ENCODE measurements at regions not wholly inside any gene's neighbourhood (a gene's known extent, or its start where the extent isn't known, plus 50 kb on each side); places are given as distances from the start of the nearest gene placed in this dataset.

- DNase-seq (ENCODE audit: low read depth) = no peak
These were observed 586.9 kb upstream of the ARID1B start for GRCh38 chr6:156190270-156190669.

GRCh38 chr6:156189714-156190113, 587.5 kb upstream of the ARID1B start:
- DNase-seq (ENCODE audit: low read depth) = no peak

DNA sequence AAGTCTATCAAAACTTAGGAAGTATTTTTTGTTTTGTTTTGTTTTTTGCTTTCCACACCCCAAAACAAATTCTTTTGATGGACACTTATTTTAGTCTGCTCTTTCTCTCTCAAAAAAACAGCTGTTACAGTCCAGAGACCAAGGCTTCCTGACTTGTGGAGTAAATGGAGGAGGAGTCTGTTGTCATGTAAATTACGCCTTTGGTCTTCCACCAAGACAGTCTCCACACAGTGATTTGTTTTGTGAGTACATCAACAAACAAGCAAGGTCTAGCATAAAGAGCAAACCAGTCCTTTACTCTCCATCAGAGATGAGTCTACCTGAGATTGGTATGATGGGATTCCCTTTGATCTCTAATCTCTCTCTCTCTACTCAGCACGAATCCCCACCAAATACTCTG, 588.0 kb upstream of the ARID1B start:
- DNase-seq (ENCODE audit: low read depth) = no peak

DNA sequence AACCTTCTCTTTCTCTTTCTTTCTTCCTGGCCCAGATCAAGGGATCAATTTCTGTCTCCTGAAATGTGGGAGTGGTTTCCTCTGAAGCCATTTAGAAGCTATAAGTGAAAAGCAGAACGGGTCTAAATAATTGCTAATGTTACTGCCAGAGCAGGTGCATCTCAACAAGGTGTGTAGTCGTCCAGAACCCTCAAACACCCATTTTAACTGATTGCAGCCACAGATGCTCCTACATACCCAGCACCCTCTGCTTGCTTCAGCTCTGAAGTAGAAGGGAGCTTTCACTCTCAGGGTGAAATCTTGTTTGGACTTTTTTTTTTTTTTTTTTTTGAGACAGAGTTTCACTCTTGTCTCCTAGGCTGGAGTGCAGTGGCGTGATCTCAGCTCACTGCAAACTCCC, 592.1 kb upstream of the ARID1B start:
- no peak for DNase-seq (ENCODE audit: low read depth)

GRCh38 chr6:156183678-156184077, 593.5 kb upstream of the ARID1B start:
- DNase-seq (ENCODE audit: low read depth) = no peak

GRCh38 chr6:156182356-156182755, 594.8 kb upstream of the ARID1B start:
- no peak for DNase-seq (ENCODE audit: low read depth)

GRCh38 chr6:156181506-156181905, 595.7 kb upstream of the ARID1B start:
- no peak for DNase-seq (ENCODE audit: low read depth)

- no peak for DNase-seq (ENCODE audit: low read depth)
These were observed 601.2 kb upstream of the ARID1B start for GRCh38 chr6:156175971-156176421.

DNA sequence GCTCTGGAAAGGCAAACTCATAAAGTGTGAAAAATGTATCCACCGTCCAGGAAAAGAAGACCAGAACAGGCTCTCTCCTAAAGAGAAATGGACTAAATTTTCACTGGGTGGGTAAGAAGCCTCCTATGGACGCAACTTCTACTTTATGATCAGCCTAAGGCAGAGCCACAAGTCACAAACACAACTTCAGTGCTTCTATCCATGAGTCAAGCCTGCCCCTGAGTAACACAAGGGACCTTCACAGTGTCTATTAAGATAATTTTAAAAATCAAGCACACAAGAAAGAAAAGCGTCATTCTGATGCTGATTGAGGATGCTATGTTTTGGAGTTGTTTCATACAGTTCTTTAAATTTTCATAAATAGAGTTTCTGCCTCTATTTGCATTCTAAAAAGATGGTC, 601.7 kb upstream of the ARID1B start:
- no peak for DNase-seq (ENCODE audit: low read depth)

- no peak for DNase-seq (ENCODE audit: low read depth)
These were observed 602.9 kb upstream of the ARID1B start for GRCh38 chr6:156174031-156174890.

DNA sequence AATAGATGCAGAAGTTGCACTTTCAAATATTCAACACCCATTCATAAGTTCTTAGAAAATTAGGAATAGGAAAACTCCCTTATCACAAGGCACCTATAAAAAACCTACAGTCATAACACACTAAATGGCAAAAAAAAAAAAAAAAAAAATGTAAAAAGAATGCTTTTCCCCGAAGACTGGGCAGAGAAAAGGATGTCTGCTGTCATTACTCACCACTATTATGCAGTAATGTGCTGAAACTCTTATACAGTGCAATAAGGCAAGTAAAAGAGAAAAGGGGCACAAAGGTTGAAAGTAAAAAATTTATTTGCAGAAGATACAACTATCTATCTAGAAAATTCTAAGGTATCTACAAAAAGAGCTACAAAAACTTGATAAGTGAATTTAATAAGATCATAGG, 607.8 kb upstream of the ARID1B start:
- no peak for DNase-seq (ENCODE audit: low read depth)

DNA sequence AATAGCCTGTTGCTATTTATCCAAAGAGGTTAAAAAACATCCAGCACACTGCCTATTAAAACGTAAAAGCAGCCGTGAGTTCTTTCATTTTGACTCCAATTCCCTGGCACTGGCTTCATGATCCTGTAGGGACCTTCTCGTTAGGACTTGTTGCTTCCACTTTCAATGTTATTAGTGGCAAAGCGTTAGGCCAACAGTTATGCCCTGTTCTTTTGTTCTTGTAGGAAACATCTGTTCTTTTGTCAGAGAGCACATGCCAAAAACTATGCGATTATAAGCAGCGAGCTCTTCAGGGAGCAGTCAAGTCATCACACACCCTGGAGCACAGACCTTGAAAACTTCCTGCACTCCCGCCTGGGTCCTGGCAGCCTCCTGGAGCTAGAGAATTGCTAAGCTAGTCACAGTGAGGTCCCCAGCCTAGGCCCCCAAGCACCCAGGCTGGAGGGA, 609.5 kb upstream of the ARID1B start:
- DNase-seq (ENCODE audit: low read depth) = no peak

DNA sequence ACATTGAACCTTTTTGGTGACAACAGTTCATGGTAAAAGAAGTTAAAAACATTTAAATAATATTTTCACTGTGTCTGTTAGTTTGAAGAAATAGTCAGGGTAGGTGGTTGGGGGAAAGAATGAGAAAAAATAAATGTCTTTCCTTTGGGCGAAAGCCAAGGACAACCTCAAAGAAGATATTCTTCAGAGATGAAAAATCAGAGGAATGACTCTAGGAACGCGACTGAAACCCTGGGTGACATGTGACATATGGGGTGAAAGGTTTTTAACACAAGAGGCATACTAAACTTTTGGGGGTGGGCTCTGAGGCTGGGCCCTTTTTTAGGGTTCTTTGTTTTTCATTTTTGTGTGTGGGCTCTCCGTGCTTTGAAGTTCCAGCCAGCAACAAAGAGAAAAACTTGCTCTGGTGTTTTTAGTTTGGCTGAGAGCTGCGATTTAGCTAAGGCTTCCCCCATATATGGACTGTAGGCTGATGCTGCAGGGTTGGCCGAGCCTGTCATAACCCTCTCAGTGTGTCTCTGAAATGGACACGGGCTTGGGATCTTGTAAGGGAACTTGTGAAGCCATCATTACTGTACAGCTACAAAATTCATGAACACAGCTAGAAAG, 610.1 kb upstream of the ARID1B start:
- DNase-seq (ENCODE audit: low read depth) = no peak

DNA sequence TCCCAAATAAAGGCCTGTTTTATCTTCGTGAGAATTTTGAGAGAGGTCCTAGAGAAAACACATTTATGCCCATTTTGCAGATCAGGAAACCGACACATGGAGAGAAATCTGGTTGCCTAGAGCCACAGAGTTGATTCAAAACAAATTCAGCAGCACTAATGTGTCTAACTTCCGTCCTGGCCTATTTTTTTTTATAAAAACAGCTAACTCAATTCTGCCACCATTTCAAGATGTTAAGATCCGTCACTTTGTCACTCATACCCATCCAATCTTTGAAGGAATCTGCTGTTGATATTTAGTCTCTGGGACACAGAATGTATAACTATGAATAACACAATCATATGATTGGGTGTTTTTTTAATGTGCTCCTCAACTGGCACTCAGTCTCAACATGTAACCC, 611.1 kb upstream of the ARID1B start:
- DNase-seq (ENCODE audit: low read depth) = no peak

GRCh38 chr6:156164701-156165452, 612.3 kb upstream of the ARID1B start:
- DNase-seq (ENCODE audit: low read depth) = no peak

DNA sequence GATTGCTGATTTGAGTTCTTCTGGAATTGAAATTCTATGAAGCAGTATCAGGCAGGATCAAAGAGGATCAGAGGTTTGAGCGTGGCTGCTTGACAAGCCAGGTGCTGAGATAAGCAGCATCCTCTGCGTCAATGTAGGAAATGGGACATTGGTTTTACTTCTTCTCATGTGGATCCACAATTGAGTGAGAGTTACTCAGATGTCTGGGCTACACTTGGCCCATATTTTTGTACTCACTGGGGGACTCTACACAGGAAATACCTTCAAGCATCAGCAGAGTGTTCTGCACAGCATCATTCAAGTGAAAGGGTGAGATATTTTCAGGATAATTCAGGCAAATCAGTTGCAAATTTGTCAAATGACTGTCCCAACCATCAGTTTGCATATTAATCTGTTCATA, 613.9 kb upstream of the ARID1B start:
- no peak for DNase-seq (ENCODE audit: low read depth)

GRCh38 chr6:156161471-156161870, 615.7 kb upstream of the ARID1B start:
- no peak for DNase-seq (ENCODE audit: low read depth)

GRCh38 chr6:156160795-156161165, 616.4 kb upstream of the ARID1B start:
- DNase-seq (ENCODE audit: low read depth) = no peak

- no peak for DNase-seq (ENCODE audit: low read depth)
These were observed 617.0 kb upstream of the ARID1B start for GRCh38 chr6:156160007-156160794.

DNA sequence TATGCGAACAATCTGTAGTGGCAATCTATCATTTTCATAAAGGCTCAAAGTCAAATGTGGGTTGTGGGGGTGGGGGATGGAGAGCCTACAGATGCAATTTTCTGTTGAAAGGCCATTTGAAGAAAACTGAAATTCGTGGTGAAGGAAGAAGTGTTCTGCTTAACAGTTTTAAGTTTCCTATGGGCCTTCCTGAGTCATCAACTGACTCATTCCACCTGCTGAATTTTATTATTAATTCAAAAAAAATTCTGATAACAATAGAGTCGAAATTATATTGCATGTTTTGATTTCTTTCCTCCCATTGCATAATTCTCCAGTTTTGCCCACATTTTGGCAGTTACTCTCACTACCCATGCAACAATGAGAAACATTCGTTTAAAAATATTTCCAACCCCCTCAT, 622.3 kb upstream of the ARID1B start:
- no peak for DNase-seq (ENCODE audit: low read depth)

DNA sequence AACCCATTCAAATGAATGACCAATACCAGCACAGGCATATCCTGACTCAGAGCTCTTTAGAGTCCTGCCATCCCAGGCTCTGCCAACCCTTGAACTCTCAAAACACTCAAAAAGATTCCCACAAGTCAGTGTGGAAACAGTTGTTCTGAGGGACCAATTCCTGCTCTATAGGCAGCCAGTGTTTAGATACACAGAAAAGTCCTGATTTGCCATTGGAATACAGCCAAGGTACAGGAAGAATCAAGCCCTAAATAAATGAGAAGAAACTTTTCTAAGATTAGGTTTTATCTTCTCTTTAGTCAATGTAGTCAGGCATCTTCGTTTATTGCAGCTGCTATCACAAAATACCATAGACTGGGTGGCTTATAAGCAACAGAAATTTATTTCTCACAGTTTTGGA, 626.8 kb upstream of the ARID1B start:
- DNase-seq (ENCODE audit: low read depth) = no peak

GRCh38 chr6:156146891-156147290, 630.3 kb upstream of the ARID1B start:
- DNase-seq (ENCODE audit: low read depth) = no peak

Measured in HS-27A (cell line).